D341Med (cell line): ENCODE measurements at regions not wholly inside any gene's neighbourhood (a gene's known extent, or its start where the extent isn't known, plus 50 kb on each side); places are given as distances from the start of the nearest gene placed in this dataset.
A peak's percentile ranks its signal among the peaks of the same experiment; 100 is the strongest.
"Not testable (repeated sequence)": the region's sequence is repeated elsewhere in the genome, so short reads cannot be mapped to it uniquely, and the experiment has no call there.

Source experiments
- DNase-seq: peaks from one replicate; pipeline ENCODE4 v3.0.0; 2012; ENCODE audit warnings: low spot score

DNA sequence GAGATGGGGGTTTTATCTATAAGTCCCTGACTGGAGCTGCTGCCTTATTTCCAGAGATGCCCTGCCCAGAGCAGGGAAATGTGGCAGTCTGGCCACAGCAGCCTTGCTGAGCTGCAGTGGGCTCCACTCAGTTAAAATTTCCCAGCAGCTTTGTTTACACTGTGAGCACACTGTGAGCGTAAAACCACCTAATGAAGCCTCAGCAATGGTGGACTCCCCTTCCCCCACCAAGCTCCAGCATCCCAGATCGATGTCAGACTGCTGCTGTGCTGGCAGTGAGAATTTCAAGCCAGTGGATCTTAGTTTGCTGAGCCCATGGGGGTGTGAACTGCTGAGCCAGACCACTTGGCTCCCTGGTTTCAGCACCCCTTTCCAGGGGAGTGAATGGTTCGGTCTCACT, 208.7 kb upstream of the RAI14 start:
- no peak for DNase-seq

DNA sequence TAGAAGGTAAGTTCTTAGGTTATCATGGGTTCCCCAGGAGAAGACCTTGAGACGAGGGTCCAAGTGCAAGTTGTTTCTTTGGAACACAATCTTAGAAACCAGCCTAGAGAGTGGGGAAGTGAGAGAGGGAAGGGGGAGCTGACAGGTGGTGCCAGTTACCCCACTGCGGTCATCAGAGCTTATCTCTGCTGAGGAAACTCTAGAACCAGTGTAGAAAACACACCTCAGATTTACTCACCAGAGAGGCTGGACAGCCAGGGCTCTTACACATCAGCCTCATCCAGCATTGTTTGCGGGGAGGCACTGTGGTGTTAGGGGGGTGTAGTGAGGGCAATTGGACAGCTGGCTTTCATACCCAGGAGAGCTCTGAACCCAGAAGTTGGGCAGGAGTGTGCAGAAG, 206.5 kb upstream of the RAI14 start:
- DNase-seq = no peak

DNA sequence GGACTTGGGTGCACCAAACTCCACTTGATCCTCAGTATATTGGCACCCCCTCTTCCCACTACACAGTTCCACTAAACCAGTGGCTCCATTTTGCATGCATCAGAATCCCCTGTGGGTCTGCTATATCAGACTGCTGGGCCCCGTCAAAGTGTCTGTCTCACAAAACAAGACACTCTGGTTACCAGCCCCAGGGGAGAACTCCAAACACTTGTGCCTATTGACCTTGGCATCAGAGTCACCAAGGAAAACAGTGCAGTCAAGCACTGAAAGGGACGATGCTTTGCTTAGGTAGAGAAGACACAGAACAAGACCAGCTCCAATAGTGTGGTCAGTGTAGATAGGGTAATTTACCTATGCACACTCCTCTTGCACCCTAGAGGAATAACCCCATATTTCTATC, 205.8 kb upstream of the RAI14 start:
- no peak for DNase-seq

DNA sequence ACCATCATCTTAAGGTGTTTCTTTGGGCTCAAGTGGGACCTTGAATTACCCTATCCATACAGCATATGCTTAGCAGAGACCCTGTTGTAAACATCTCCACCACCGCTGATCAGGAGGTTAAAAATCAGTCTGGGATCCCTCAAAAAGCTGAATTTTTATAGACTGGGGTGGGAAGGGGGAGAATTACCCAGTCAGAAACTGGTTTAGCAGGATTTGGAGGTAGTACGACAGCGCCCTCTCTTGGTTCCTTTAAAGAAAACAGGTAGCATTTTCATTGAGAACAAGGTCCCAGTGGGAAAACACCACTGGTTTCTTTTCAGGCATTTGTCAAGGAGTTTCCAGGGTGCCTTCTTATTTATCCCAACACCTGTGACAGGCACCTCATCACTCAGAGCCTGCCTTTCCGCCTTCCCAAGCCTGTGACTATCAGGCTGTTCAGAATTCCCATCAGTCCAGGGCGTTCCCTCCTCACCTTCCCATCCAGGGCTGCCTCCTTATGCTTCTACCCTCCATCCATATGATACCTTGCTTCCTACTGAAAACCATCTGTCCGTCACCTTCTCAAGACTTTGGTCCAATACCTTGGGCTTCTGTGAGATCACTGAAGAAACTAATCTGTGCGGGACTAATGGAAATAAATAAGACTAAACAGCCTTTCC, 203.8 kb upstream of the RAI14 start:
- DNase-seq = no peak

DNA sequence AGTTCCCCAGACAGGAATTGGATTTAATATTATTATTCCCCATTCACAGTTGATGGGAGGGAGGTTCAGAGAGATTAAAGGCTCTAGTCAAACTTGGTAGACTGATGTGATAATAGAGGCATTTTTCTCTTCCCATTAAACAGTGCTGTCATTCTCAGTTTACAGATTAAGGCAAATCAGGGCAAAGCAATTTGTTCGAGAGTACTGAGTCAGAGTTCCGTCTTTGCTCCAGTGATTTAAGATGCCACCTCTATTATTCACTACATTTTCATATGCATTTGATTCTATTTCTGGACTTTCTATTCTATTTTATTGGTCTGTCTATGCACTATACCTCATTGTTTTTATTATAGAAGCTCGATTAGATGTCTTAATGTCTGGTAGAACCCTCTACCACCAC, 201.0 kb upstream of the RAI14 start:
- no peak for DNase-seq

DNA sequence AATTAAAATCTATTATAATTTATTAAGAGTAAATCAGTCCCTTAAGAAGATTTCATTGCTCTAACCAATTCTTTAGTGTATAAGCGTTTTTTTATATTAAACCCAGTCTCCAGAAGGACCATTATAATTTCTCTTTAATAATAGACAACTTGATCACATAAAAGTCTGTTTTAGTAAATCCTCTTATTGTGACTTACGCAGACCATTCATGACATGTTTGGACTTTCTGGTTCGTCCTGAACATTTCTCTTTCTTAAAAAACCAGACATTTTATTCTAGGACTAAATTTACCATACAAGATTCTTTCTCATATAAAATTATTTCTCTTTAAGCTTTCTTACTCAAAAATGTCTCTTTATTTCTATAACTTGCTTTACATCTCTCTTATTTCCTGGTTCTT, 196.2 kb upstream of the RAI14 start:
- DNase-seq = no peak

DNA sequence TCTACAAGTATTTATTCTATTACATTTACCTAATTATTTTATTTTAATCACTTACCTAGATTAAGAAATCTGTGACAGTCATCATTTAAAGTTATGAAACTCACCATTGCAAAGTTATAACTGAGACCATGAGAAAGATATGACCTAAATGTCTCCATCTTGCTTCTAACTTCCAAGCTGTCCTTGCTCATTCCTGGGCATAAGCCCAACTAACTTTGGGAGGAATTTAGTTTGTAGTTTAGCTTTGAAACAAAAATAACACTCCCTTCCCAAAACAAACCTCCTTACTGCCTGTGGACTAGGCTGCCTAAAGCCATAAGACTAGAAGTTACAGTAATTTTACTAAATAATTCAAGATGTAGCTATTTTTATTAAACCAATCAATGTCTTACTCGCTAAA, 195.6 kb upstream of the RAI14 start:
- DNase-seq = no peak

DNA sequence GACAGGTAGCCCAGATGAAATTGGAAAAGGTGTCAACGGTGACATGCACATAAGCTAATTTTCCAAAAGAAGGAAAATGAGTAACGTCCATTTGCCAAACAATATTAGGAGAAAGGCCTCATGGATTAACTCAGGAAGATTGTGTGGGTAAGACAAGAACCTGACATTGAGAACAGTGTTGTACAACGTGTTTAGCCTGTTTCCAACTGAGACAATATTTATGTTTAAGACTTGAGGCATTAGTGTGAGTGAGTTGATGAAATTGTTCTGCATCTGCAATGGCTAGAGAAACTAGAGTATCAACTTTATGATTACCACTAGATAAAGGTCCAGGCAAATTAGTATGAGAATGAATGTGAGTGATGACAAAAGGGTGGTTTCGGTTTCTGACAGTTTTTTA, 191.3 kb upstream of the RAI14 start:
- DNase-seq = no peak

DNA sequence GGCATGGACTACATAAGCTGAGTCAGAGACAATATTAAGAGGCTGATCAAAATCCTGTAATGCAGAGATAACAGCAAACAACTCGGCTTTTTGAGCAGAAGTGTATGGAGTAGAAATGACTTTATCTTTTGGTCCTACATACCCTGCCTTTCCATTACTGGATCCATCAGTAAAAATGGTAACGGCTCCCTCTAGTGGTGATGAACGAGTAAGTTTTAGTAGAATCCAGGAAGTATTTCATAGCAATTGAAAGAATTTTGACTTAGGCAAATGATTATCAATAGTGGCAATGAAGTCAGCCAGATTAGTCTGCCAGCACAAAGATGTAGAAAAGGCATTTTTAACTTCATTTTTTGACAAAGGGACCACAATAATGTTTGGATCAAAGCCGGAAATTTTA, 190.8 kb upstream of the RAI14 start:
- DNase-seq = not testable (repeated sequence)

DNA sequence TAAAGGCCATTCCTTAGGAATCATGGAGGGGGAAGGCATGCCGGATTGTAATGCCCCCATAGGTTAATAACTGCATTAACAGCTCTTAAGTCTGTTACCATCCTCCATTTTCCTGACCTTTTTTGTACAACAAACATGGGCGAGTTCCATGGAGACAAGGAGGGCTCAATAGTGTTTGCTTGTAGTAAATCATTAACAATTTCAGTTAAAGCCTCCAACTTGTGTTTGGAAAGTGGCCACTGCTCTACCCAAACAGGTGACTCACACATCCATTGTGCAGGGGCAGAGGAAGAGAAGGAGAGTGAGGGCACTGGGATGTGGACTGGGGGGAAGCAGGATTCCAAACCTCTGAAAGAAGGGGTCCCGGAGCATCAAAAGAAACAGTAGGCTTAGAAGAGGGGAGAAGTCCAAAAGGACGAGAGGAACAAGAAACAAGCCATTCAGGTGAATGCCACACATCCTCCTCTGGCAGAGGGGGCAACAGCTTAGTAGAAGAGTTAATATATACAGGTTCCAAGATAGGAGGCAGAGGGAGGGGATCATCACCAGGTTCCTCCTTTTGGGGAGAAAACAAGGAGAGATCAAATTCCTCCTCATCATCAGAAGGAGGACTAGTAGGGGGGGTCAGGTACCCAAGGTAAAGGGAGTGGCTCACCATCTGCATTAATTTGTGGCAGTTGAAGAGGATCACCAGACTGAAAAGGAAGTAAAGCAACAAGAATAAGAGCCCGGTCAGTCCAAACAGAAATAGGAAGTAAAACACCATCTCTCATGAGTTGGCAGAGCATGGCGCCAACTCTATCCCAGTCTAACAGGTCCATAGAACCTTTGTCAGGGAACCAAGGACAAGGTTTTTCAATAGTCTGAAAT, 189.4 kb upstream of the RAI14 start:
- not testable (repeated sequence) for DNase-seq

DNA sequence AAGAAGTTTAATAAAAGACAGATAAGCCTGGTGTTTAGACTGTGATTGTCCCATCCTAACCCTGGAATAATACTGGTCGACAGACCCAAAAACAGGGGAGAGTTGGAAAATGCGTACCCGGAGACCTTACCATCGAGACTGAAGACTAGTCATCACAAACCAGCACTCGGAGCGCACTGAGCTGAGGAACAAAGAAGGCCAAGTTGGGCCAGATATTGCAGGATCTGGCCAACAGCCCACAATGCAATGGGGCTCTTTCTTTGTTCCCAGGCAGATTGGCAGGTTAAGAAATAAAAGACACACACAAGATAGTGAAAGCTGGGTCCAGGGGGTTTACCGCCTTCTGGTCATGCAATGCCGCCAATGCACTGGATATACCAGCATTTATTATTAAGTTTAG, 188.7 kb upstream of the RAI14 start:
- DNase-seq = no peak

DNA sequence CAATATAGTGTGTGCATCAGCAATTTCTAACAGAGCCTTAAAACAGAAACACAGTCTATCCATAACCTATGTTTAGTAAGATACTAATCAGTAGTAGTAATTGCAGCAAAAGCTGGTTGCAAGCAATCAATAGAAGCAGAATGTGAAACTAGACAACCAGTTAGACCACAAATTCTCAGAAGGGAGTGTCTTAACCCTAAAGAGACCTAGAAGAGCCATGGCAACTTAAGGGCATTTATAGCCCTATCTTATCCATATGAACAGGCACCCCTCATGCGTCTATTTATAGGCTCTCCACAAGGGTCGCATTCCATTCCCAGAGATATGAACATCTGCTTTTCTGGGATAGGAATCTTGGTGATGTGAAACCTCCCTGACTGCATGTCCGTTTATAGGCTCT, 188.1 kb upstream of the RAI14 start:
- not testable (repeated sequence) for DNase-seq

DNA sequence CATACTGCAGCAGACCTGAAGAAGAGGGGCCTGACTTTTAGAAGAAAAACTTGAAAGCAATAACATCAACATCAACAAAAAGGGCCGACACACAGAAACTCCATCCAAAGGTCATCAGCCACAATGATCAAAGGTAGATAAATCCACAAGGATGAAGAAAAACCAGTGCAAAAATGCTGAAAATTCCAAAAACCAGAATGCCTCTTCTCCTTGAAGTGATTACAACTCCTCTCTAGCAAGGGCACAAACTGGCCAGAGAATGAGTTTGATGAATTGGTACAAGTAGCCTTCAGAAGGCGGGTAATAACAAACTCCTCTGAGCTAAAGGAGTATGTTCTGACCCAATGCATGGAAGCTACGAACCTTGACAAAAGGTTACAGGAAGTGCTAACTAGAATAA, 186.2 kb upstream of the RAI14 start:
- DNase-seq = no peak

DNA sequence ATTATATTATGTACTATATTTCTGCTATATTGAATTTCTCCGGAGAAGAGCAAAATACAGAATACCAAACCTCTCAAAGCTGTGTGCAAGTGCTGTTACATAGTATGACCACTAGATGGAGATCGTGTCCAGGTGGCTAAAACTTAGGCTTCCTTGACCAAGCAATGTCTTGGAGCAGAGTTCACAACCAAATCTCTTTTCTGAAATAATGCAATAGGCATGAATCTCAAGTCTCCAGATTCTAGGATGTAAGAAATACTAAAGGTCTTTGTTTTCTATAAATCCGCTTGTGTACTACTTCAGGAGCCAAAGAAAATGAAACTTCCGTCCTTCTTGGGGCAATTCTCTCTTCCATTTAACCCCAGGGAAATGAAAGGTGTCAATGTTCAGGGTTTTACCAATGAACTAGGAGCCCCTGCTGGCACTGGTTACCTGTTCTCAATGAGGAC, 181.5 kb upstream of the RAI14 start:
- peak; percentile 55 for DNase-seq

DNA sequence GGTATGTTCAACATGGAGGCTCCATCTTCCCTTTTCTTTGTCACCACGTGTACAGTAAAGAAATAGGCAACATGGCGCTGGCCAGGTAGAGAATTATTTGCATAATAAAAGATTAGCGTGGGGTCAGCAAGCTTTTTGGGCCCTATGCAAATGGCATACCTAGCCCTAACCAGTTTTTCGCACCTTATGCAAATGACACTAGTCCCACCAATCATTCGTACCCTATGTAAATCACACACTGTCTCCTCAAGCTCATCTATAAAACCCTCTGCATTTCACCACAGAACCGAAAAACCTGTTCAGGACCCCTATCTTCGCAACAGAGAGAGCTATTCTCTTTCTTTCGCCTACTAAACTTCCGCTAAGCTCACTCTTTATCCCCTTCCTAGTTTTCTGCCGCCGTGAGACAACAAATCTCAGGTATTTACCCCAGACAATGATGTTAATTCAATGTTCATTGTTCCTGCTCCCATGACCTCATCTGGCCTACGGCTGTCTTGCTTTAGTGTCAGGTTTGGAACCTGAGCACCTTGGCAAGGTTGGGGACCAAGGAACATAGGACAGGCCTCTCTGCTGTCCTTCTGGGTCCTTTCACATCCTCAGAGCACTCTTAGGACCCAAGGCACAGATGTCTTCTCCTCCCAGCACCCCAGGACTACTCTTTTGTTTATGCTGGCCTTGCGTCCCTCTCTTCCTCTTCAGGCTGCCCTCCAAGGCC, 180.7 kb upstream of the RAI14 start:
- DNase-seq = no peak

DNA sequence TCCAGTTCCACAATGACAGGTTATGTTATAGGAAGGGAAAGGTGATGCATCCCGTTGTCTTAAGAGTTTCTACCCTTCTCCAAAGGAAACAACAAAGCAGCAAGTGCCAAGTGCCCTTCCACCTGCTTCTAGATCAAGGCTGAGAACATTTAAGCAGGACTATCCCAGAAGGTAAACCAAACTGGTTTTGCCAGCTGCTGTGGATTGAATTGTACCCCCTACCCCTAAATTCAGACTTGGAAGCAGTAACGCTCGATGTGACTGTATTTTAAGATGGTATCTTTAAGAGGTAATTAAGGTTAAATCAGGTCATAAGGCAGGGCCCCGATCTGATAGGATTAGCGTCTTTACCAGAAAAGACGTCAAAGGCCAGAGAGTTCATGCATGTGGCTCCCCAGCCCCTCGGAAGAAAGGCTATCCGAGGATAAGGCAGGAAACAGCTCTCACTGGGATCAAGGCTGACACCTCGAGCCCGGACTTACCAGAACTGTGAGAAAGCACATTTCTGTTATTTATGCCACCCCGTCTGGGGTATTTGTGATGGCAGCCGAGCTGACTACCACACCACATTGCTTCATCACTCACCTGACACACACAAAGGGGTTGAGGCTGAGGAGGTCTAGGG, 179.1 kb upstream of the RAI14 start:
- no peak for DNase-seq

DNA sequence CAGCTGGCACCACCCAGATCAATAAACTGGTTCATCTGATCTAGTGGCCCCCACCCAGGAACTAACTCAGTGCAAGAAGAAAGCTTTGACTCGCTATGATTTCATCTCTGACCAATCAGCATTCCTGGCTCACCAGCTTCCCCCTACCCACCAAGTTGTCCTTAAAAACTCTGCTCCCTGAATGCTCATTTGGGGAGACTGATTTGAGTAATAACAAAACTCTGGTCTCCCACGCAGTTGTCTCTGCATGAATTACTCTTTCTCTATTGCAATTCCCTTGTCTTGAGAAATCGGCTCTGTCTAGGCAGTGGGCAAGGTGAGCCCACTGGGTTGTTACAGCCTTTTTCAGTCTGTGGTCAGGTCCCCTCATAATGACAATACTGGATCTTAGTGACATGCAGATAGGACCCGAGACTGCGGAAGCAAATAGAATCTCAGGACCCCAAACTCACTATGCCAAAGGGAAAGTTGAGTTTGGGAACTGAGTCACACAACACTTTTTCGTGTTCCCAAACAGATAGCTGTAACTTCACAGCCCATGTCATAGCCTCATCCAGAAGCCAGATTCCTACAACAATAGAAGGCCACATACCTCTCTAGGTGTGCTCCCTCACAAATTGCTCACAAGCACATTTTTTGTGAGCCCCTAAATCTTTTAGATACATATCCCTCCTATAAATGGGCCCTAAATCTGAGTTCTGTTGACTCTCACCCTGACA, 175.2 kb upstream of the RAI14 start:
- DNase-seq = no peak

DNA sequence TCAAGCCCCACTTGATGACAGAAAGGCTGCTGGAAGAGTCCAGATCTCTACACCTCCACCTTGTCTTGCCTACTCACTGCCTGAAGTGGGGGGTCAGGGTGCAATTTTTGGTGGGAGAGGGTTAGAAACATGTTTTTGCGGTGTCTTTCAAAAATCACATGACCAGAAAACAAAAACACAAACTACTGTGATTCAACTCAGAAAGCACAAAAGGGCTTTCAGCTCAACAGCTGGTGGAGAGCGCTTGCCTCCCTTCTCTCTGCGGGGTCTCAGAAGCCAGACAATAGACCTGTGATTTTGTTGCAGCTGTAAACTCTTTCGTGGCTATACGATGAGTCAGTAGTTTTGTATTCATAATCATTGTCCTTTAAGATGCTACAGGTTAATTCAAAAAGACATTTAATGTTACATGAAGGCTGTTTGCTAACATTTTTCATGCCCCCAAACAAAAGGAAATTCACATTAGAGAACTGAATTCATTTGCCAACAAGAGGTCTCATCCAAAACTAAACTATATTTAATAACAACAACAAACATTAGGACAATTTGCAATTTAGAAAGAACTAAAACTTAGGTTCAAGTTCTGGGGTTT, 172.6 kb upstream of the RAI14 start:
- DNase-seq = no peak

DNA sequence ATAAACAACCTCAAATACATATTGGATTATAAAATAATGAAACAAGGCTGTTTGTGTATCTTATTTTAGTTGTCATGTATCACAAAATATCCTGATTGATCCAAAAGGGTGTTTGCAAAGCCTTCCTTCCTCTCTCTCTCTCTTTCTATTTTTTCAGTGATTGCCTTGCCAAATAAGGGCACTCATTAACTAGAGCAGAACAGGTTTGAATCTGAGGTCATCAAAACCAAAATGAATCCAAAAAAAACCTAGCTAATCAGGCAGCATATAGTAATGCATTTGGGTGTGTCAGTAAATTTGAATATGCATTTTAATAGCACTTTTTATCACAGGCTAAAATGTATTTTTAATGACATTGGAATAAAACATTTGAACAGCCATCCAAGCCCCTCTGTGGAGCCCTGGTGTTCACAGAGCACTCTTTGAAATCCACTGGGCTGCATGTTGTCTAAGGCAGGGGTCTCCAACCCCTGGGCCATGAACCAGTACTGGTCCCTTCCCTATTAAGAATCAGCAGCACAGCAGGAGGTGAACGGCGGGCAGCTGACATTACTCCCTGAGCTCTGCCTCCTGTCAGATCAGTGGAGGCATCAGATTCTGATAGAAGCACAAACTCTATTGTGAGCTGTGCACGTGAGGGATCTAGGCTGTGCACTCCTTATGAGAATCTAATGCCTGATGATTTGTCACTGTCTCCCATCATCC, 171.8 kb upstream of the RAI14 start:
- no peak for DNase-seq

DNA sequence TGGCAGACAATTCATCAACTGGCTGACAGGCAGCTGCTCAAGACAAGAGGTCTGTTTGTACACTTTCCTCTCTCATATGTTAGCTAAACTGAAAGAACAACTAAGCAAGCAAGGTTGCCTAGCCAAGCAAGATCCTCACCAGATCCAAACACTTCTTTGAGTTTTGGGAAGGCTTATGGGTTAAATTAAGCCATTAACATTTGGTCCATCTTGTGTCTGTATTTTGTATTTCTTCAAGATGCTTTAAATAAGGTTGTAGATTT, 170.4 kb upstream of the RAI14 start:
- DNase-seq = no peak
